A673 (cell line): ENCODE measurements at regions not wholly inside any gene's neighbourhood (a gene's known extent, or its start where the extent isn't known, plus 50 kb on each side); places are given as distances from the start of the nearest gene placed in this dataset.

Experiments used
- BruUV-seq: library from RNA; stranded (reverse); fragments of 400-500 nt; replicated peaks from 2 replicates; lab custom pipeline; 2021; lab: Mats Ljungman, UMichigan
- CTCF ChIA-PET: fragments of 300-600 bp; sonication (Branson Sonifier 250); formaldehyde crosslinking; loops from one replicate; lab custom pipeline; 2022; ENCODE audit warnings: antibody characterized with exemption; lab: Charles Lee
- POLR2A ChIA-PET: fragments of 300-600 bp; sonication (Branson Sonifier 250); formaldehyde crosslinking; loops from one replicate; lab custom pipeline; 2022; ENCODE audit warnings: antibody characterized with exemption; ENCODE audit not compliant: low non-redundant PET; lab: Charles Lee
- DNase-seq: peaks from one replicate; pipeline ENCODE4 v3.0.0-alpha.2; 2015; ENCODE audit warnings: low spot score
- H3K27ac ChIP-seq: fragments of 200-600 bp; sonication (generic); 2 replicates; pipeline ENCODE4 v1.5.1; 2016; ENCODE audit warnings: mixed run types, low read depth, mild to moderate bottlenecking, mixed read lengths, antibody characterized with exemption, low read length; ENCODE audit not compliant: poor library complexity, severe bottlenecking
- H3K27me3 ChIP-seq: fragments of 200-600 bp; sonication (generic); replicated peaks from 2 replicates; pipeline ENCODE4 v1.6.1; 2017; ENCODE audit warnings: mixed run types, low read depth, mild to moderate bottlenecking, mixed read lengths, antibody characterized with exemption, low read length; ENCODE audit not compliant: insufficient read depth, poor library complexity
- H3K36me3 ChIP-seq: fragments of 200-600 bp; sonication (generic); 2 replicates; pipeline ENCODE4 v1.6.1; 2016; ENCODE audit warnings: mixed run types, mild to moderate bottlenecking, mixed read lengths, antibody characterized with exemption, low read length; ENCODE audit not compliant: insufficient read depth, poor library complexity, severe bottlenecking
- H3K4me1 ChIP-seq: fragments of 200-600 bp; sonication (generic); 2 replicates; pipeline ENCODE4 v1.6.1; 2017; ENCODE audit warnings: mixed run types, mild to moderate bottlenecking, mixed read lengths, antibody characterized with exemption, low read length; ENCODE audit not compliant: insufficient read depth, poor library complexity, severe bottlenecking
- H3K4me3 ChIP-seq: fragments of 200-600 bp; sonication (generic); 2 replicates; pipeline ENCODE4 v1.5.1; 2016; ENCODE audit warnings: low read depth, mixed run types, mild to moderate bottlenecking, mixed read lengths, low read length; ENCODE audit not compliant: poor library complexity, severe bottlenecking
- H3K9me3 ChIP-seq: fragments of 200-600 bp; sonication (generic); 2 replicates; pipeline ENCODE4 v1.6.1; 2016; ENCODE audit warnings: mixed run types, low read depth, mild to moderate bottlenecking, mixed read lengths, antibody characterized with exemption, low read length; ENCODE audit not compliant: poor library complexity, severe bottlenecking
- EZH2 ChIP-seq: fragments of 200-600 bp; sonication (generic); IDR thresholded peaks from 2 replicates; pipeline ENCODE4 v1.6.1; 2017; ENCODE audit warnings: borderline replicate concordance, low read depth, mild to moderate bottlenecking, mixed read lengths, antibody characterized with exemption, low read length; ENCODE audit not compliant: poor library complexity, severe bottlenecking
- intact Hi-C: fragments of 100-400 bp; cut with micrococcal nuclease; formaldehyde crosslinking; loops from one replicate; pipeline ENCODE4 v1.10.0; 2022; ENCODE audit not compliant: unreplicated experiment
- TF ChIP-seq, protein P1 (sequence below): fragments of 300-800, 200-600 bp; sonication (generic); conservative IDR thresholded peaks from 2 replicates; pipeline ENCODE4 v1.5.1; 2017; ENCODE audit warnings: low read depth, mild to moderate bottlenecking, antibody characterized with exemption, low read length, moderate library complexity, mixed read lengths

DNA sequence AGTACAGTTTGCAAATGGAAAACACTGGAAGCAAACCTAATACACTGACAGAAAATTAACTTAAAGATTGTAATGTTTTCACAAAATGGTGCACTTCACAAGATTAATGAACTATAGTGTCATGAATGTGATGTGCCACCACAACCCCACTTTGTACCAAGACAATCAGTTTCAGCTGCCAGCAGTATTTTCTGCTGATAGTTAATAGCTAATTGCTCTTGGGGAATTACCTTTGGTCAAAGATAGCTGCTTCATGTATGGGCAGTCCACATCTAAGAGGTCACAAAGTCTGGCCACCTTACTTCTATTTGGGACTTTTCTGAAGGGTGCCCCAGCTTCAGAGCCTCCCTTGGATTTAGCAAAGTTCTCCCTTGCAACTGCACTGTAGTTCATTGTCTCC lies 254.0 kb downstream of the CALCRL start:
- intact Hi-C loops: no loop called here
- Histone ChIP-seq H3K27ac (no peak overlapping the region), H3K36me3 (no peaks in the 10 kb centered on the region), H3K27me3 (no peaks in the 10 kb centered on the region), H3K4me3 (no peak overlapping the region), H3K9me3 (no peaks in the 10 kb centered on the region), H3K4me1 (peaks cover 22% of the 10 kb centered on the region)
- DNase-seq: no peak
- TF ChIP-seq EZH2: no peak
- TF ChIP-seq, protein P1, sequence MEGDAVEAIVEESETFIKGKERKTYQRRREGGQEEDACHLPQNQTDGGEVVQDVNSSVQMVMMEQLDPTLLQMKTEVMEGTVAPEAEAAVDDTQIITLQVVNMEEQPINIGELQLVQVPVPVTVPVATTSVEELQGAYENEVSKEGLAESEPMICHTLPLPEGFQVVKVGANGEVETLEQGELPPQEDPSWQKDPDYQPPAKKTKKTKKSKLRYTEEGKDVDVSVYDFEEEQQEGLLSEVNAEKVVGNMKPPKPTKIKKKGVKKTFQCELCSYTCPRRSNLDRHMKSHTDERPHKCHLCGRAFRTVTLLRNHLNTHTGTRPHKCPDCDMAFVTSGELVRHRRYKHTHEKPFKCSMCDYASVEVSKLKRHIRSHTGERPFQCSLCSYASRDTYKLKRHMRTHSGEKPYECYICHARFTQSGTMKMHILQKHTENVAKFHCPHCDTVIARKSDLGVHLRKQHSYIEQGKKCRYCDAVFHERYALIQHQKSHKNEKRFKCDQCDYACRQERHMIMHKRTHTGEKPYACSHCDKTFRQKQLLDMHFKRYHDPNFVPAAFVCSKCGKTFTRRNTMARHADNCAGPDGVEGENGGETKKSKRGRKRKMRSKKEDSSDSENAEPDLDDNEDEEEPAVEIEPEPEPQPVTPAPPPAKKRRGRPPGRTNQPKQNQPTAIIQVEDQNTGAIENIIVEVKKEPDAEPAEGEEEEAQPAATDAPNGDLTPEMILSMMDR: no peak
- BruUV-seq: no TSS peak
- ChIA-PET CTCF (no interaction called here), POLR2A (no interaction called here)

DNA sequence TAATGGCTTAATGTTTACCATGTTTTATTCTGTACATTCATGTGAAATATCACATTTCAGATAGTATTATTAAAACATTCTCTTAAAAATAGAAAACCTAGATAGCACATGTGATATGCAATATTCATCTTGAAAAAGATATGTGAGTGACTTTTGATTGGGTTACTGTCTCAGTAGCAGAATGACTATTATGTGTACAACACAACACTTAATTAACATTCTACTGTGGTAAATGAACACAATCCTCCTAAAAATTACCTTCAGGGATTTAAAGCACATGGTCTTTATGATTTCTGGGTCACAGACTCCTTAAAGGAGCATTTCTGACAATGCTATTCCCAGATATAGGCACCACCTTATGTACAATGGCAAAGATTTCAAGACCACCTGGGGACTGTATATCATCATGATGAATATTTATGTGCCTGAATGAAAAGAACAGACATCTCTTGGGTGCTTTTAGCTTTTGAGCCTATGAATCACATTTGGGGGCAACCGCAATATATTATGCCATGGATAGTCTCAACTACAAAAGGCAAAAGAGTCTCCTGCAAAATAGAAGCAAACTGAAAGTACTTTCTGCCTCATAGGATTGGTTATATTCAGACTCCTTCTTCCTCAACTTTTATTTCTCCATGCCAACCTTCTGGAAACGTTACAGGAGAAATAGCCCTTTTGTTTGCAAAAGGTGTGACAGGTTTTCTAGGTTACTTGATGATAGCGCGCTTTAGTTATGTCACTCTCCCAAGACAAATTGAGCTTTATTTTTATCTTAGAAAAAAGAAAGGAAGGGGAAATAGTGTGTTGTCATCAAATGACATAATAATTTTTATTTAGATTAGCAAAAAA lies 259.0 kb downstream of the CALCRL start:
- BruUV-seq: no TSS peak

DNA sequence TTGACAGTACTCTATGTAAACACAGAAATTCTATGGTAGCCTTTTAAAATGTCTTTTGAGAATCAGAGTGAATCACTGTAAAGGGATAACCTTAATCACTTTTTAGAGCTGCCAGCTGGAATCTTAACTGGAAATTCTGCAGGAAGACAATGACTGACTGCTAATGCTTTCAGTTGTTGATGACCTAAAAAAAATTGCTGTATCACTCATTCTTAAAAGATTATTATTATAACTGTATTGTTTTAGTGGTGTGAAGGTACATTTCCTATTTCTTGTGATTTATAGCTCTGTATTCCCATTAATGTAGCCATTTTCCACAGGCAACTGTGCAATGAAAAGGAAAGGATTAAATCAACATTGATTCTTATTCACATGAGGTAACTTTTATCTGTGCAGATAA lies 260.5 kb downstream of the CALCRL start:
- DNase-seq: no peak
- intact Hi-C loops: no loop called here
- Histone ChIP-seq H3K4me1 (peaks cover 21% of the 10 kb centered on the region), H3K27ac (no peak overlapping the region), H3K27me3 (no peaks in the 10 kb centered on the region), H3K36me3 (no peaks in the 10 kb centered on the region), H3K4me3 (no peak overlapping the region), H3K9me3 (no peaks in the 10 kb centered on the region)
- ChIA-PET CTCF (no interaction called here), POLR2A (no interaction called here)
- no peak for TF ChIP-seq EZH2
- TF ChIP-seq, protein P1: no peak
- BruUV-seq: no TSS peak

More for the DNA sequence above, 259.0 kb downstream of the CALCRL start:
- Histone ChIP-seq H3K27me3 (no peaks in the 10 kb centered on the region), H3K9me3 (no peaks in the 10 kb centered on the region), H3K27ac (no peak overlapping the region), H3K36me3 (no peaks in the 10 kb centered on the region), H3K4me3 (no peak overlapping the region), H3K4me1 (peaks cover 21% of the 10 kb centered on the region)
- DNase-seq: peak; percentile 72
- TF ChIP-seq, protein P1: no peak
- TF ChIP-seq EZH2: no peak
- intact Hi-C loops: no loop called here
- ChIA-PET CTCF (no interaction called here), POLR2A (no interaction called here)
